Naive thymus-derived CD4-positive, alpha-beta T cell (primary cell): ENCODE measurements at regions not wholly inside any gene's neighbourhood (a gene's known extent, or its start where the extent isn't known, plus 50 kb on each side); places are given as distances from the start of the nearest gene placed in this dataset.

Source experiments
- ATAC-seq: fragments of 150-1000 bp; cut with Tn5 transposase; 2 replicates; pipeline ENCODE4 v1.10.0; 2021; ENCODE audit warnings: mild to moderate bottlenecking, moderate library complexity
- CTCF ChIA-PET: fragments of 350-600 bp; sonication (Branson Sonifier 250); formaldehyde crosslinking; loops from one replicate; lab custom pipeline; 2021; ENCODE audit warnings: antibody characterized with exemption; lab: Charles Lee
- POLR2A ChIA-PET: fragments of 350-600 bp; sonication (Branson Sonifier 250); formaldehyde crosslinking; loops from one replicate; lab custom pipeline; 2021; ENCODE audit warnings: antibody characterized with exemption, inconsistent platforms; lab: Charles Lee
- DNase-seq, 9 donors: peaks; one replicate each; pipeline versions ENCODE4 v3.0.0 to v3.0.0-alpha.2; 2020 to 2022; ENCODE audit warnings: mixed read lengths in 1 of 9
- H3K27ac ChIP-seq: one replicate; pipeline ENCODE4 v1.7.0; 2013; ENCODE audit warnings: mild to moderate bottlenecking, low read depth, low read length, moderate library complexity
- H3K27me3 ChIP-seq, 2 donors: one replicate each; pipeline ENCODE4 v1.7.0; 2013; ENCODE audit warnings: low read length in 2 of 2, mild to moderate bottlenecking in 2 of 2, moderate library complexity in 2 of 2; ENCODE audit not compliant: control insufficient read depth in 2 of 2, insufficient read depth in 2 of 2
- H3K36me3 ChIP-seq, 3 experiments: 1 replicate in 2 of 3; 2 replicates in 1 of 3; pipeline ENCODE4 v1.7.0; 2013; ENCODE audit warnings: low read length in 3 of 3, mild to moderate bottlenecking in 3 of 3, moderate library complexity in 1 of 3; ENCODE audit not compliant: insufficient read depth in 3 of 3, control insufficient read depth in 2 of 3
- H3K4me1 ChIP-seq, 2 donors: one replicate each; pipeline ENCODE4 v1.7.0; 2013; ENCODE audit warnings: low read length in 2 of 2, mild to moderate bottlenecking in 2 of 2, moderate library complexity in 1 of 2; ENCODE audit not compliant: control insufficient read depth in 2 of 2, insufficient read depth in 2 of 2
- H3K4me3 ChIP-seq: 2 replicates; pipeline ENCODE4 v1.7.0; 2013; ENCODE audit warnings: mild to moderate bottlenecking, low read length
- H3K9me3 ChIP-seq, 3 experiments: 1 replicate in 2 of 3; 2 replicates in 1 of 3; pipeline ENCODE4 v1.7.0; 2013; ENCODE audit warnings: low read length in 3 of 3; ENCODE audit not compliant: control insufficient read depth in 2 of 3
- H3K27ac Mint-ChIP-seq, 9 donors: one replicate each; pipeline ENCODE4 v1.8.0; 2020 to 2022; ENCODE audit warnings: mixed read lengths in 9 of 9, mild to moderate bottlenecking in 8 of 9, moderate library complexity in 5 of 9, inconsistent platforms in 2 of 9
- H3K27me3 Mint-ChIP-seq, 5 donors: one replicate each; pipeline ENCODE4 v1.8.0; 2021 to 2022; ENCODE audit warnings: mixed read lengths in 5 of 5, mild to moderate bottlenecking in 1 of 5
- H3K36me3 Mint-ChIP-seq, 5 donors: one replicate each; pipeline ENCODE4 v1.8.0; 2020 to 2022; ENCODE audit warnings: mixed read lengths in 5 of 5, mild to moderate bottlenecking in 3 of 5, inconsistent platforms in 1 of 5
- H3K4me1 Mint-ChIP-seq, 7 donors: one replicate each; pipeline ENCODE4 v1.8.0; 2020 to 2022; ENCODE audit warnings: mixed read lengths in 7 of 7, mild to moderate bottlenecking in 3 of 7, inconsistent platforms in 1 of 7
- H3K4me3 Mint-ChIP-seq, 10 donors: one replicate each; pipeline ENCODE4 v1.8.0; 2020 to 2022; ENCODE audit warnings: mild to moderate bottlenecking in 10 of 10, mixed read lengths in 10 of 10, moderate library complexity in 6 of 10, inconsistent platforms in 2 of 10
- H3K9me3 Mint-ChIP-seq, 11 donors: one replicate each; pipeline ENCODE4 v1.8.0; 2020 to 2022; ENCODE audit warnings: mixed read lengths in 11 of 11, mild to moderate bottlenecking in 4 of 11, inconsistent platforms in 1 of 11, moderate library complexity in 1 of 11
- intact Hi-C, 2 donors: fragments of 100-400 bp; cut with micrococcal nuclease; formaldehyde crosslinking; loops; one replicate each; pipeline ENCODE4 v1.15.1; 2023

GRCh38 chr3:4036046-4036445 lies 236.8 kb downstream of the LRRN1 start:
- intact Hi-C loops, result no loop called here
- Histone ChIP-seq H3K4me3 (no peak overlapping the region), H3K27ac (no peak overlapping the region), H3K36me3 (no peaks in the 10 kb centered on the region), H3K4me1 (no peaks in the 10 kb centered on the region), H3K27me3 (no peaks in the 10 kb centered on the region), H3K9me3 (no peaks in the 10 kb centered on the region)
- no peak overlapping the region for H3K27ac Mint-ChIP-seq
- H3K4me1 Mint-ChIP-seq, result peaks cover 0 to 1% (median 0%) of the 10 kb centered on the region in 7 donors
- H3K36me3 Mint-ChIP-seq, result peaks cover 0 to 21% (median 0%) of the 10 kb centered on the region in 5 donors
- DNase-seq (no peak), ATAC-seq (no peak)
- H3K9me3 Mint-ChIP-seq, result peaks cover 0 to 3% (median 0%) of the 10 kb centered on the region in 11 donors
- ChIA-PET POLR2A (no interaction called here), CTCF (no interaction called here)
- H3K4me3 Mint-ChIP-seq, result no peak overlapping the region
- H3K27me3 Mint-ChIP-seq, result no peaks in the 10 kb centered on the region

GRCh38 chr3:4038351-4038750 lies 239.1 kb downstream of the LRRN1 start:
- Histone ChIP-seq H3K27me3 (no peaks in the 10 kb centered on the region), H3K36me3 (no peaks in the 10 kb centered on the region), H3K4me1 (no peaks in the 10 kb centered on the region), H3K9me3 (no peaks in the 10 kb centered on the region), H3K27ac (no peak overlapping the region), H3K4me3 (no peak overlapping the region)
- ChIA-PET CTCF (no interaction called here), POLR2A (no interaction called here)
- ATAC-seq (no peak), DNase-seq (no peak)
- no peaks in the 10 kb centered on the region for H3K27me3 Mint-ChIP-seq
- peaks cover 0 to 1% (median 0%) of the 10 kb centered on the region in 7 donors for H3K4me1 Mint-ChIP-seq
- no peak overlapping the region for H3K4me3 Mint-ChIP-seq
- no peak overlapping the region for H3K27ac Mint-ChIP-seq
- peaks cover 0 to 3% (median 0%) of the 10 kb centered on the region in 11 donors for H3K9me3 Mint-ChIP-seq
- intact Hi-C loops, result no loop called here
- peaks cover 0 to 21% (median 0%) of the 10 kb centered on the region in 5 donors for H3K36me3 Mint-ChIP-seq

GRCh38 chr3:4042070-4042469 lies 242.8 kb downstream of the LRRN1 start:
- no peak for ATAC-seq
- ChIA-PET CTCF (no interaction called here), POLR2A (no interaction called here)
- H3K4me3 ChIP-seq, result no peak overlapping the region
- no peak for DNase-seq
- no peak overlapping the region for H3K27ac ChIP-seq
- Mint-ChIP-seq H3K27ac (no peak overlapping the region), H3K4me1 (no peaks in the 10 kb centered on the region), H3K9me3 (peaks cover 0 to 3% (median 0%) of the 10 kb centered on the region in 11 donors), H3K27me3 (no peaks in the 10 kb centered on the region), H3K4me3 (no peak overlapping the region), H3K36me3 (peaks cover 0 to 16% (median 0%) of the 10 kb centered on the region in 5 donors)
- no peaks in the 10 kb centered on the region for H3K4me1 ChIP-seq
- intact Hi-C loops, result no loop called here
- H3K9me3 ChIP-seq, result no peaks in the 10 kb centered on the region
- no peaks in the 10 kb centered on the region for H3K36me3 ChIP-seq
- H3K27me3 ChIP-seq, result no peaks in the 10 kb centered on the region

DNA sequence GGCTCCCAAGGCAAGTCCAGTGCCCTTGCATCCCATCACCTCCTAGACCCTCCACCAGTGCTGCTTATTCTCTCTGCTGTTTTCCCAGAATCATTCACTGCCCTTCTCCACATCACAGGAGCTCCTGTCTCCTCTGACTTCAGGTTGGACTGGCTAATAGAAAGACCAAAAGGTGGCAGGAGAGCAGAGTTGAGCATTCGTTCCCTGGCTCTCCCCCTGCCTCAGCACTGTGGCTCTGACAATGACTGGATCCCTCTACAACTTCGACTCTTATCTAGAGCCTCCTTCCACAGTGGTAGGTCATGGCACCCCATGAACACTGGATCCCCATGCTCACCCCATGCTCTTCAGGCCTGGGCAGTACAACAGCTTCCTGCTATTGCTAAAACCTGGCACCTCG lies 243.6 kb downstream of the LRRN1 start:
- intact Hi-C loops, result no loop called here
- Mint-ChIP-seq H3K27me3 (no peaks in the 10 kb centered on the region), H3K27ac (no peak overlapping the region), H3K4me1 (no peaks in the 10 kb centered on the region), H3K36me3 (peaks cover 0 to 11% (median 0%) of the 10 kb centered on the region in 5 donors), H3K9me3 (peaks cover 0 to 3% (median 0%) of the 10 kb centered on the region in 11 donors), H3K4me3 (no peak overlapping the region)
- no peak for DNase-seq
- Histone ChIP-seq H3K9me3 (no peaks in the 10 kb centered on the region), H3K27me3 (no peaks in the 10 kb centered on the region), H3K27ac (no peak overlapping the region), H3K36me3 (no peaks in the 10 kb centered on the region), H3K4me1 (no peaks in the 10 kb centered on the region), H3K4me3 (no peak overlapping the region)
- ATAC-seq, result no peak
- ChIA-PET POLR2A (no interaction called here), CTCF (no interaction called here)

DNA sequence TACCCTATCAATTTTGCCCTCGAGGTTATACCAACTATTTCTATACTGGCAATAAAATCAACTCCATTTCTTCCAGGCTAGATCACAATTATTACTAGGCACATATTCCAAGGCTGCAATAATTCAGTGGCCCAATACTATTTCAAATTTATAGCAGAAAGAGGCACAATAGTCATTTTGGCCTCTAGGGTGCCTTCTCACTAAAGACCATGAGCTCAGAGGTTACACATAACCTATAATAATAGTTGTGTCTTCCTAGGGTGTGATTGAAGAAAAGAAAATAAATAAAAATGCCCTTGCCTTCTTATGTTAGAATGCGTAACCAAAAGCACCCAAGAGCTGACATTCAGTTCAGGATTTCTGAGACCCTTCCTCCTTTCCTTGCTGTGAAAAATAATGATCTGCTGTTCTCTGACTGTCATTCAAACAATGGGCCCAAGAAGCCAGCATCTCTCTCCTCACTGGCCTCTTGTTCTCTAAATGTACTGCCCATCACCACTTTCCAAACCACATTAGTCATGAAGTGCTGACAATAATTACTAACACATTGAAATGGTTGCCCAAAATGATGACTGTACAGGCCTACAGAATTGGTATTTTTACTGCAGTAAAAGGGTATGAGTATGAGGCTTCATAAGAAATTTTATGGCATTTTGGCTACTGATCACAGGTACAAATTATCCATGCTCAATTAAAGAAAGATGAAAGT lies 244.8 kb downstream of the LRRN1 start:
- no peak overlapping the region for H3K4me3 Mint-ChIP-seq
- Histone ChIP-seq H3K27me3 (no peaks in the 10 kb centered on the region), H3K36me3 (no peaks in the 10 kb centered on the region), H3K9me3 (no peaks in the 10 kb centered on the region), H3K4me1 (no peaks in the 10 kb centered on the region), H3K4me3 (no peak overlapping the region), H3K27ac (no peak overlapping the region)
- no peaks in the 10 kb centered on the region for H3K4me1 Mint-ChIP-seq
- DNase-seq (no peak), ATAC-seq (no peak)
- H3K27me3 Mint-ChIP-seq, result no peaks in the 10 kb centered on the region
- POLR2A ChIA-PET, result no interaction called here
- peaks cover 0 to 3% (median 0%) of the 10 kb centered on the region in 11 donors for H3K9me3 Mint-ChIP-seq
- intact Hi-C loops, result no loop called here
- CTCF ChIA-PET, result no interaction called here
- peaks cover 0 to 4% (median 0%) of the 10 kb centered on the region in 5 donors for H3K36me3 Mint-ChIP-seq
- H3K27ac Mint-ChIP-seq, result no peak overlapping the region

- ATAC-seq (no peak), DNase-seq (no peak)
- CTCF ChIA-PET, result no interaction called here
- Histone ChIP-seq H3K36me3 (no peaks in the 10 kb centered on the region), H3K27ac (no peak overlapping the region), H3K4me1 (no peaks in the 10 kb centered on the region), H3K27me3 (no peaks in the 10 kb centered on the region), H3K4me3 (no peak overlapping the region), H3K9me3 (no peaks in the 10 kb centered on the region)
- H3K27me3 Mint-ChIP-seq, result no peaks in the 10 kb centered on the region
- H3K9me3 Mint-ChIP-seq, result peaks cover 0 to 3% (median 0%) of the 10 kb centered on the region in 11 donors
- H3K36me3 Mint-ChIP-seq, result peaks cover 0 to 4% (median 0%) of the 10 kb centered on the region in 5 donors
- POLR2A ChIA-PET, result no interaction called here
- intact Hi-C loops, result no loop called here
- no peaks in the 10 kb centered on the region for H3K4me1 Mint-ChIP-seq
- H3K4me3 Mint-ChIP-seq, result no peak overlapping the region
- peak overlapping the region in 1 of 9 donors; percentile 3 for H3K27ac Mint-ChIP-seq
These were observed 245.4 kb downstream of the LRRN1 start for GRCh38 chr3:4044619-4045018.

GRCh38 chr3:4045756-4046155 lies 246.5 kb downstream of the LRRN1 start:
- Mint-ChIP-seq H3K27me3 (no peaks in the 10 kb centered on the region), H3K9me3 (peaks cover 0 to 2% (median 0%) of the 10 kb centered on the region in 11 donors), H3K4me3 (no peak overlapping the region), H3K27ac (no peak overlapping the region), H3K4me1 (no peaks in the 10 kb centered on the region), H3K36me3 (no peaks in the 10 kb centered on the region)
- ATAC-seq (no peak), DNase-seq (no peak)
- ChIA-PET CTCF (no interaction called here), POLR2A (no interaction called here)
- Histone ChIP-seq H3K4me3 (no peak overlapping the region), H3K27ac (no peak overlapping the region), H3K27me3 (no peaks in the 10 kb centered on the region), H3K4me1 (no peaks in the 10 kb centered on the region), H3K9me3 (no peaks in the 10 kb centered on the region), H3K36me3 (no peaks in the 10 kb centered on the region)
- intact Hi-C loops, result no loop called here
